GM19035 (cell line): ENCODE measurements at regions not wholly inside any gene's neighbourhood (a gene's known extent, or its start where the extent isn't known, plus 50 kb on each side); places are given as distances from the start of the nearest gene placed in this dataset.
"Not testable (repeated sequence)": the region's sequence is repeated elsewhere in the genome, so short reads cannot be mapped to it uniquely, and the experiment has no call there.

Source experiments
- ATAC-seq: cut with Tn5 transposase; IDR thresholded peaks from one replicate; pipeline ENCODE4 v1.9.1; 2021; ENCODE audit not compliant: unreplicated experiment

GRCh38 chr10:53356616-53357349 lies 584.2 kb upstream of the MBL2 start:
- ATAC-seq, result no peak

GRCh38 chr10:53342531-53342930 lies 569.9 kb upstream of the MBL2 start:
- ATAC-seq, result not testable (repeated sequence)

- not testable (repeated sequence) for ATAC-seq
Measured at GRCh38 chr10:53338199-53338598, 565.6 kb upstream of the MBL2 start.

GRCh38 chr10:53335803-53336422 lies 563.3 kb upstream of the MBL2 start:
- not testable (repeated sequence) for ATAC-seq

- no peak for ATAC-seq
Measured at GRCh38 chr10:53331460-53331859, 558.9 kb upstream of the MBL2 start.

GRCh38 chr10:53326401-53327305 lies 554.1 kb upstream of the MBL2 start:
- not testable (repeated sequence) for ATAC-seq

- ATAC-seq, result no peak
Measured at GRCh38 chr10:53325066-53325465, 552.5 kb upstream of the MBL2 start.

- no peak for ATAC-seq
Measured at GRCh38 chr10:53315709-53316108, 543.1 kb upstream of the MBL2 start.

GRCh38 chr10:53314876-53315275 lies 542.3 kb upstream of the MBL2 start:
- no peak for ATAC-seq

- ATAC-seq, result no peak
Measured at GRCh38 chr10:53298443-53298842, 525.9 kb upstream of the MBL2 start.

- ATAC-seq, result no peak
Measured at GRCh38 chr10:53284615-53285182, 512.1 kb upstream of the MBL2 start.

GRCh38 chr10:53276797-53277196 lies 504.2 kb upstream of the MBL2 start:
- ATAC-seq, result no peak

GRCh38 chr10:53269482-53269881 lies 496.9 kb upstream of the MBL2 start:
- ATAC-seq, result no peak

- no peak for ATAC-seq
Measured at GRCh38 chr10:53260213-53260612, 487.6 kb upstream of the MBL2 start.

GRCh38 chr10:53256623-53257022 lies 484.0 kb upstream of the MBL2 start:
- ATAC-seq, result no peak

GRCh38 chr10:53255661-53256205 lies 483.1 kb upstream of the MBL2 start:
- ATAC-seq, result no peak

- no peak for ATAC-seq
Measured at GRCh38 chr10:53253221-53253620, 480.6 kb upstream of the MBL2 start.

GRCh38 chr10:53239873-53240272 lies 467.3 kb upstream of the MBL2 start:
- ATAC-seq, result no peak

GRCh38 chr10:53236941-53237340 lies 464.4 kb upstream of the MBL2 start:
- no peak for ATAC-seq

GRCh38 chr10:53233749-53234148 lies 461.2 kb upstream of the MBL2 start:
- ATAC-seq, result no peak

- no peak for ATAC-seq
Measured at GRCh38 chr10:53230651-53231050, 458.1 kb upstream of the MBL2 start.
